M059J (cell line): ENCODE measurements at regions not wholly inside any gene's neighbourhood (a gene's known extent, or its start where the extent isn't known, plus 50 kb on each side); places are given as distances from the start of the nearest gene placed in this dataset.
"Not testable (repeated sequence)": the region's sequence is repeated elsewhere in the genome, so short reads cannot be mapped to it uniquely, and the experiment has no call there.

ENCODE experiments used
- DNase-seq: peaks from one replicate; pipeline ENCODE4 v3.0.0-alpha.2; 2012; ENCODE audit warnings: low read depth

GRCh38 chr3:194946091-194946490 is 260.4 kb downstream of the FAM43A start:
- DNase-seq, result no peak

GRCh38 chr3:194949592-194949991 is 263.9 kb downstream of the FAM43A start:
- DNase-seq, result no peak

GRCh38 chr3:194950906-194951628 is 265.4 kb downstream of the FAM43A start:
- DNase-seq, result no peak

DNA sequence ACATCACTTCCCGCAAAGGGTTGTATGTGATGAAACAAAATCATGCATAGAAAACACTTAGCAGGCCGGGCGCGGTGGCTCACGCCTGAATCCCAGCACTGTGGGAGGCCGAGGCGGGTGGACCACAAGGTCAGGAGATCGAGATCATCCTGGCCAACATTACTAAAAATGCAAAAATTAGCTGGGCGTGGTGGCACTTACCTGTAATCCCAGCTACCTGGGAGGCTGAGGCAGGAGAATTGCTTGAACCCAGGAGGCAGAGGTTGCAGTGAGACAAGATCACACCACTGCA is 265.9 kb downstream of the FAM43A start:
- DNase-seq, result not testable (repeated sequence)

GRCh38 chr3:194951931-194952582 is 266.4 kb downstream of the FAM43A start:
- no peak for DNase-seq

DNA sequence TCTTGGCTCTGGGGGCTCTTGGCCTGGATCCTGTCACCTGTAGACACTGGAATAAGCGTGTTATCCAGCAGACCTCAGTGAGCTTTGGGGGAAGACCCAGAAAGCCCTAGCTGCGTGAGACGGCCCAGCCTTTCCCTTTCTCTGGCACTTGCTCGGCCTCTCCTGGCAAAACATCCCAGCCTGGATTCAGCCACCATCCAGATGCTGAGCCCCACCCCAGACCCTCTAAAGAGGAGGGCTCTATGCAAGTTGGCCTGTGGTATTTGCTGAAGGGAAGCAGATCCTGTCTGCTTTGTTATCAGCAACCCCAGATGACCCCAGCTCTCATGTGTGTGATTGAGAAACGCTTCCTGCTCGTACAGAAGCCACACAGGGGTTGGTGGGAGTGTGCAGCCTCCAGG is 267.2 kb downstream of the FAM43A start:
- no peak for DNase-seq

DNA sequence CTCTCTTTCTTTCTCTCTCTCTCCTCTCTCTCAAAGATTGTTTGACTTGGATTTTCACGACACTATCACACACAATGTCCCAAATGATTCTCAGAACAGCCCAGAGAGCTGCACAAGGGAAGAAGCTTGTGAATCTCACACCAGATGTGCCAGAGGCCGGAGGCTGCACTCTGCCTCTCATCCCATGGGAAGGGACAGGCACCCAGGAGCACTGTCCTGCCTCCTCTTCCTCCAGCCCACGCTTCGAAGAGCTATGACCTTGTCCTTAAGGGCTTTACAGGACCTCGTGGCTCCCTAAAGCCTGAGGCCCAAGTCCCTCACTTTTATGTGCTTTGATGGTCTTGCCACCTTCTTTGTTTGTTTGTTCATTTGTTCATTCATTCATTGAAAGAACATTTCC is 267.6 kb downstream of the FAM43A start:
- no peak for DNase-seq

GRCh38 chr3:194955546-194955945 is 269.9 kb downstream of the FAM43A start:
- DNase-seq, result no peak

DNA sequence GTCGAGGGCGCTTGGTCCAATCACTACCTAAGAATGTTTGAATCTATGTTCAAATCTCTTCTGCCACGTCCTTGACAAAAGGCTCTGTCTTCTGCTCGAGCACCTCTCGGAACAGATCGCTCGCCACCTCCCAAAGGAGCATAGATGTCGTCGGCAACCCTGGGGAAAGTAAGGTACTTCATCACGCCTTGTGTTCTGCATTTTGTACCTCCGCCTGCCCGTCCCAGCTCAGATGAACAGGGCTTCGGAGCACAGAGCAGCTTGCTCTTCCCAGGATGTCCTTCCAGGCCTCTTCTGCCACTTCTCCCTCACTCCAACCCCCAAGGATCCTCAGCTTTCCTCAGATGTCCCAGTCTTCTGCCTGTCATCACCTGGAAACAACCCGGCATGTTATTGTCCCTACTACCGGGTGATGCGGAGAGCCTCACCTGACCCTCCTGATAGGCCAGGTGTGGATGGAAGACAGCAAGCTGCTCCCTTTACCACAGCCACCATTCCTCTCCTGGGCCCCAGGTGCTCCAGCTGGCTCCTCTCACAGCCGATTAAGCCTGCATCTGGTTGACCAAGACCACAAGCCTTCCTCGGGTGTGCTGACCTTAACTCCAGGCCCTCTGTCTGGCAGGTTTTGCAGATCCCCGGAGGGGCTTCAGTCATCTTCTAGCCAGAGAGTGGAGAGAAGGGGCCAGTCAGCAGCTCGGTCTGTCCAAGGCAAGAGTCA is 270.5 kb downstream of the FAM43A start:
- no peak for DNase-seq

GRCh38 chr3:194956697-194957396 is 271.2 kb downstream of the FAM43A start:
- no peak for DNase-seq

DNA sequence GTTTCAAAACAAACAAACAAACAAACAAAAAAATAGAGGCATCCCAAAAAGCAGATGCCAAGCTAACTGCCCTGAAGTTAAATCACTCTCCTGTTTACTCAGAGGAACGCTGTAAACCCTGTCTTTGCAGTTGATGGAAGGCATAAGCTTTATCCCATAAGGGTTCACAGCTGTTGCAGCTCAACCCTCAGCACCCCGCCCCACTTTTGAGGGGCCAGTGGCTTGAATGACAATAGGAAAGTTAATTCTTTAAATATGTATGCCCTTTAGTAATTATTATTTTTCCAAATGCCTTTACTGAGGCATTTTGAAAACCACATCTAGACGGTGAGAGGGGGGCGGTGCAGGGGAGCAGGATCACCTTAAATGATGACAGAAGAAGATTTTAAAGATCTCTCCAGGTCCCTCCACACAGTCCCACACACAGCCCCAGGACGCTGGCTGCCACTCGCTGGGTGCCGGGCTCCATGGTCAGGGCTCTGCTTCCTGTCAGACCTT is 272.1 kb downstream of the FAM43A start:
- DNase-seq, result no peak

DNA sequence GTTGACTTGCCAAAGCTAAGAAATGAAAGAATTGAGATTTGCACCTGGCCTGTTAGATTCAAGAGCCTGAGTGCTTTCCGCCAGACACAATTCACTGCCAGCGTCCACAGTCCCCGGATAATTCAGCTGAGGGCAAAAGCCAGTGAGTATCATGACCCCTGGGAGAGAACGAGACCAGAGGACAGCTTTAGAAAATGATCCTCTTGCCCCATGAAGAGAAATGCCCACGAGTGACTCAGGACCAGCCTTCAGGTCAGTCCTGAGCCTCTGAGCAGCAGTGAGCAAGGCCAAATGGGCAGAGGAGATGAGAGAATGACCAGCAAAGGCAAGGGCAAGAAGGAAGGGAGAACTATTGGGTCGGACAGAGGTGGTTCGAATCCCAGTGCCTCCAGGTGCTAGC is 273.5 kb downstream of the FAM43A start:
- no peak for DNase-seq

- DNase-seq, result not testable (repeated sequence)
These were observed 274.0 kb downstream of the FAM43A start for GRCh38 chr3:194959666-194960065.

GRCh38 chr3:194960446-194961032 is 274.9 kb downstream of the FAM43A start:
- no peak for DNase-seq

DNA sequence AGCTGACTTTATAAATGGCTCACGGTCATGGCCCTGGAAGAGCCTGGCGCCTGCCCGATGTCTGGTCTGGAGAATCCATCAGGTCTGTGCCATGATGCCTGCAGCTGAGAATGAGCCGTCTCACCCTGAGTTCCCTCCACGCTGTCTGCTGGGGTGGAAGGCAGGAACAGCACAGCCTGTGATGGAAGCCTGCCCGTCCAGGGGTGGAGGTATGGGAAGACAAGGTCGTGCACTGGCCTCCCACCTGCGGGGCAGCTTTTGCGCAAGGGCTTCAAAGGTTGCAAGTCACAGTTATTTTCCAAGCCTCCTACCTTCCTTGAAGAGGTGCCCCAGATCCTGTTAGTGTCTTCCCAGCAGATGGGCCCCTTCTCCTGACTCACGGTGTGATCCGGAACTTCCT is 275.5 kb downstream of the FAM43A start:
- no peak for DNase-seq

DNA sequence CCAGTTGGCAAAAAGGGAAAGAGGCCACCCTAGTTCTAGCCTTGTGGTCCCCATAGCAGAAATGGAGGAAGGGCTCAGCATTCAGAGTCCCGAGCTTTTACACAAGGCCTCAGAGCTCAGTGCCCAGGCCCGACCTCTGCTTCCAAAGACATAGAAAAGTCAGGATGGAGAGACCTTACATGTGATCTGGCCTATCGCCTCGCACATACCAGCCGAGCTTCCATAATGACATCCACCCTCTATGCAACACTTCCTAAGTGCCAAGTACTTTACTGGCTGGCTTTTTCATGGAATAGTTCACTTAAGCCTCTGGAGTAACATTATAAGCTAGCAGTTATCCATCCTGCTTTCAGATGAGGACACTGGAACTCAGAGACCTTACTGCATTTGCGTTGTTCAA is 275.9 kb downstream of the FAM43A start:
- DNase-seq, result no peak

DNA sequence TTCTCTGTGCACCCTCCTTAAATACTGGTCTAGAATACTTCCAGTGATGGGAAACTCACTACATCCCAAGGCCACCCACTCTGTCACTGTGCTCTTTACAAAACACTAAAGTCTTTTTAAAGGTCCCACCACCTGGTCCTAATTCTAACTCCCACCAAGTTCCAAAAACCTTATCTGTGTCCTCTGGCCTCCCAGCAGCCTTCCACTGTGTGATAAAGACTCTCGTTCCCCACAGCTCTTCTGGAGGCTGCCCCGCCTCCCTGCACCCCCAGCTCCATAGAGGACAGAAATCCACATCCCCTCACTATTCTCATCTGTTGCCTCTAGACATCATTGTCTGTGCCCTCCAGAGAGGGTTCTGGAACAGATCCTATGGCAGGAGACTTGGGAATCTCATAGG is 276.4 kb downstream of the FAM43A start:
- DNase-seq, result no peak

DNA sequence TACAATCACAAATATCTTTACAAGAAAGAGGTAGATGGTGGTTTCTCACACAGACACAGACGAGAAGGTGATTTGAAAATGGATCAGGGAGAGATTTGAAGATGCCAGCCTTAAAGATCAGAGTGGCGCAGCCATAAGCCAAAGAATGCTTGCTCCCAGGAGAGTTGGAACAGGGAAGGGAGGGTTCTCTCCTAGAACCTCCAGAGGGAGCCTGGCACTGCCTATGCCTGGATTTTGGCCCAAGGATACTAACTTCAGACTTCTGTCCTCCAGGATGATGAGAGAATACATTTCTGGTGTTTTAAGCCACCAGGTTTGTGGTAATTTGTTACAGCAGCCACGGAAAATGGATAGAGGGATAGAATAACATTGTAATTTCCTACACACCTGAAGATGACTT is 279.1 kb downstream of the FAM43A start:
- no peak for DNase-seq

GRCh38 chr3:194967151-194968117 is 281.8 kb downstream of the FAM43A start:
- DNase-seq, result no peak

- DNase-seq, result no peak
These were observed 284.4 kb downstream of the FAM43A start for GRCh38 chr3:194970066-194970465.

DNA sequence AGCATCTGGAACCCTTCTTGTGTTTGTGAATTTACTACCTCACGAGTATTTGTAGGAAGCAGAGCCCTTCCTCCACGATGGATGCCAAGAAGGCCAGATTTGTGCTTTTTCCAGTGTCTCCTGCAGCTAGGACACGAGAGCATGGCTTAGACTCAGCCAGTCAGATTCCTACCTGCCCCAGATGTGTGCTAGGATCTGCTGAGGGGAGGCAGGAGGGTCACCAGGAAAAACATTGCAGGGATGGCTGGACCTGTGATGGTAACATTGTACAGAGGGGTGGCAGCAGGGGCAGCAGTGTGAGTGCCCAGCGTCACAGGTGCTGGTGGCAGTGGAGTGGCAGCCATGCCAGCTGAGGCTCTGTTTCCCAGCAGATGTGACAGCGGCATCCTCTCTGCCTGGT is 285.3 kb downstream of the FAM43A start:
- no peak for DNase-seq
